ENCODE measurements at regions not wholly inside any gene's neighbourhood (a gene's known extent, or its start where the extent isn't known, plus 50 kb on each side); places are given as distances from the start of the nearest gene placed in this dataset.

DNA sequence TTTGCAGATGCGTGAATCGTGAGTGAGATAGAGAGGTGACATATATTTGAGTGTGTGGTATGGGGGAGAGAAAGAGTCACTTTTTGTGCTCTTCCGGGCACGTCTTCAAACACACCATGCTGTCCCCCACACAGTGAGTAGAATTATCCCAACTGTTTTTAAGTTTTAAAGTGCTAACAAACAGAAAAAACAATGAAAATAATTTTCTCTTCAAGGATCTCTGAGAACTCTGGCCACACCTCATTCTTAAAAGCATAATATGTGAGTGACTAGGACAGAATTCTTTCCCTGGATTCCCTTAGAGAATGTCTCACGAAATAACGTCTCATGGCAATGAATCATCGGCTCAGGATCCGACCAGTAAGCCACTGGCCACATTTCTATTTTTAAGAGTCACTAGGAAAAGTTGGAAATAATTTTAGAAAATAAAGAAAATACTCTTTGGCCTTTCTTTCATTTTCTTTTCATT, 235.7 kb upstream of the ZNF217 start:
- Histone ChIP-seq H3K27me3 (replicated peaks; ENCODE audit: control insufficient read depth, insufficient read depth, low read length, poor library complexity, severe bottlenecking) (no peaks in the 10 kb centered on the region), H3K27ac (ENCODE audit: insufficient read depth, low read length, poor library complexity, severe bottlenecking) (peak overlapping the region; percentile 41), H3K4me1 (ENCODE audit: control insufficient read depth, insufficient read depth, low read length, poor library complexity, severe bottlenecking) (peaks cover 4% of the 10 kb centered on the region), H3K36me3 (ENCODE audit: control insufficient read depth, insufficient read depth, low read length) (no peaks in the 10 kb centered on the region), H3K9me3 (ENCODE audit: control insufficient read depth, low read length) (no peaks in the 10 kb centered on the region), H3K4me3 (ENCODE audit: insufficient read depth, low read depth, low read length, poor library complexity, severe bottlenecking) (peak overlapping the region; percentile 35)
- DNase-seq, result no peak

- no peaks in the 10 kb centered on the region for H3K9me3 ChIP-seq (ENCODE audit: control insufficient read depth, low read length)
- H3K36me3 ChIP-seq (ENCODE audit: control insufficient read depth, insufficient read depth, low read length), result no peaks in the 10 kb centered on the region
- peak overlapping the region; percentile 41 for H3K27ac ChIP-seq (ENCODE audit: insufficient read depth, low read length, poor library complexity, severe bottlenecking)
- H3K4me1 ChIP-seq (ENCODE audit: control insufficient read depth, insufficient read depth, low read length, poor library complexity, severe bottlenecking), result peaks cover 4% of the 10 kb centered on the region
- peak overlapping the region; percentile 35 for H3K4me3 ChIP-seq (ENCODE audit: insufficient read depth, low read depth, low read length, poor library complexity, severe bottlenecking)
- no peaks in the 10 kb centered on the region for H3K27me3 ChIP-seq (replicated peaks; ENCODE audit: control insufficient read depth, insufficient read depth, low read length, poor library complexity, severe bottlenecking)
- no peak for DNase-seq
Measured at GRCh38 chr20:53828682-53829254, 235.1 kb upstream of the ZNF217 start.

DNA sequence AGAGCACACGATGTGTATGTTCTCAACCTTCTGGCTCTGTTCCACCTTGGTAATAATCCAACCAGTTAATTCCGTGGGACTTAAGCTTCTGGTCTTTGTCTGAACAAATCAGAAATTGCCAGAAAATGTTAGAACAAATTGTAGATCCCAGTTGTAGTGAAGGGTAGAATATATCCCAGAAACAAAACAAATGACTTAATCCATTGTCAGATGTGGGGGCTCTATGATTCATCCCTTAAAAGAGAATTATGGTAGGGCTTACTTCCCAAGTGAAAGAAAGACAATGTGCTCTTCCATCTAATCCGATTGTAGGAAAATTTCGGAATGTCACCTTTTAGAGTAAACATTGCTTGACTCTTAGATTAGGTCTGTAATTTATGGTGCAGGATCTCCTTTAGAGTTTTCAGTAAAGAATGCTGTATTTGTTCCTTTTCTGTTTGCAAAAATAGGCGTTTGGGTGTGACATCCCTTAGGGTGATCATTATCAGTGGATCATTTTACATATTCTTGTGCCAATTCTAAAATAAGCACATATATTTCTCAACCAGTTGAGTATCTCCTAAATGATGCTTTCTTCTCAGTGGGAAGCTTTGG, 234.5 kb upstream of the ZNF217 start:
- Histone ChIP-seq H3K4me1 (ENCODE audit: control insufficient read depth, insufficient read depth, low read length, poor library complexity, severe bottlenecking) (peaks cover 4% of the 10 kb centered on the region), H3K4me3 (ENCODE audit: insufficient read depth, low read depth, low read length, poor library complexity, severe bottlenecking) (no peak overlapping the region), H3K9me3 (ENCODE audit: control insufficient read depth, low read length) (no peaks in the 10 kb centered on the region), H3K27me3 (replicated peaks; ENCODE audit: control insufficient read depth, insufficient read depth, low read length, poor library complexity, severe bottlenecking) (no peaks in the 10 kb centered on the region), H3K27ac (ENCODE audit: insufficient read depth, low read length, poor library complexity, severe bottlenecking) (no peak overlapping the region), H3K36me3 (ENCODE audit: control insufficient read depth, insufficient read depth, low read length) (no peaks in the 10 kb centered on the region)
- DNase-seq, result no peak

DNA sequence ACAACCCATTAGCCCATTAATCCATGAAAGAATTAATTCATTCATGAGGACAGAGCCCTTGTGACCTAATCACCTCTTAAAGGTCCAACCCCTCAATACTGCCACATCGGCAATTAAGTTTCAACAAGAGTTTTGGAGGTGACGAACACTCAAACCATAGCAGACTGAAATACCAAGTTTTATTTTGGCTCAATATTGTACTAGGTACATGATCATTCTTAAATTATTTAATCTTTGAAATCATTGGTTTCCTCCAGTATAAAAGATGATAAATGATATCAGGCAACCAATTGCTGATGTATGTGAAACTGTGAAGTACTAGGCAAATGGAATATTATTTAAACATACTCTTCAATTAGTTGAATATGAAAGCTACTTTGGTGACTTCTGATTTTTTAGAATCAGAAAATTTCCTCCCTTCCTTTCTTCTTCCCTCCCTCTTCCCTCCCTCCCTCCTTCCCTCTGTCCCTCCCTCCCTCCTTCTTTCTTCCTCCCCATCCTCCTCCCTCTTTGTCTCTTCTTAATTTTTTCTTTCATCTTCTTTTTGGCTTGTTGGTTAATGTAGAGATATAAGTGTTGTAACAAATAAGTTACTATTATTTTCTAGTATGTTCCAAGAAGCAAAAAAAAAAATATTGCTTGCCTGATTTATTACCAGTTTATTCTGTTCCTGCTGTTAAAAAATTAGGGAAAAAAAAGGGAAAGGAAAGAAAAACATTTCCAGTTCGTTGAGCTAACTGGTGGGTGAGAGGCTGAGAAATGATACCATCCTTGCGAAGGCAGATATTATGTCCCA, 233.9 kb upstream of the ZNF217 start:
- Histone ChIP-seq H3K36me3 (ENCODE audit: control insufficient read depth, insufficient read depth, low read length) (no peaks in the 10 kb centered on the region), H3K9me3 (ENCODE audit: control insufficient read depth, low read length) (no peaks in the 10 kb centered on the region), H3K4me3 (ENCODE audit: insufficient read depth, low read depth, low read length, poor library complexity, severe bottlenecking) (no peak overlapping the region), H3K27ac (ENCODE audit: insufficient read depth, low read length, poor library complexity, severe bottlenecking) (no peak overlapping the region), H3K27me3 (replicated peaks; ENCODE audit: control insufficient read depth, insufficient read depth, low read length, poor library complexity, severe bottlenecking) (no peaks in the 10 kb centered on the region), H3K4me1 (ENCODE audit: control insufficient read depth, insufficient read depth, low read length, poor library complexity, severe bottlenecking) (peaks cover 4% of the 10 kb centered on the region)
- no peak for DNase-seq

DNA sequence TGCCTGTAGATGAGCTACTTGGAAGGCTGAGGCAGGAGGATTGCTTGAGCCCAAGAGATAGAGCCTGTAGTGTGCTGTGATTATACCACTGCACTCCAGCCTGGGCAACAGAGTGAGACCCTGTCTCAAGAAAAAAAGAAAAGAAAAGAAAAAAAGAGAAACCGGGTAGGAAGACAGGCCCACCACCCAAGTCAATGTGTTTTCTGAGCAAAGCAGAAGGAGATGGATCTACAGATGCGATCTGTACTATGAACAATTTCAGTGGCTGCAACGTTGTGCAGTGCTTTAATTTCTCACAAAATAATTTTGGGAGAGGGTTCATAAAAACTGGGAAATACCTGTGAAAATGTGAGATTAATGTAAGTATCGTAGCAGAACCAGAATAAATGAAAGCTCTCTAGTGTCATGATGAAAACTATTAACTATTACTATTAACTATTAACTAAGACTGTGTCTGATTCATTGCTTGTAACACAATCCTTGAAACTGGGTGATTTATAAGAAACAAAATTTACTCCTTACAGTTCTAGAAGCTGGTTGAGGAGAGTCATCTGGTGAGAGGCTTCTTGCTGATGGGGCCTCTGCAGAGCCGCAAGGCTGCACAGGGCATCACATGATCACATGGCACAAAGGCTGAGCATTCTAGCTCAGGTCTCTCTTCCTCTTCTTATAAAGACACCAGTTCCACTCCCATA, 233.1 kb upstream of the ZNF217 start:
- no peaks in the 10 kb centered on the region for H3K9me3 ChIP-seq (ENCODE audit: control insufficient read depth, low read length)
- H3K4me3 ChIP-seq (ENCODE audit: insufficient read depth, low read depth, low read length, poor library complexity, severe bottlenecking), result no peak overlapping the region
- H3K27me3 ChIP-seq (replicated peaks; ENCODE audit: control insufficient read depth, insufficient read depth, low read length, poor library complexity, severe bottlenecking), result no peaks in the 10 kb centered on the region
- no peaks in the 10 kb centered on the region for H3K36me3 ChIP-seq (ENCODE audit: control insufficient read depth, insufficient read depth, low read length)
- peaks cover 4% of the 10 kb centered on the region for H3K4me1 ChIP-seq (ENCODE audit: control insufficient read depth, insufficient read depth, low read length, poor library complexity, severe bottlenecking)
- no peak overlapping the region for H3K27ac ChIP-seq (ENCODE audit: insufficient read depth, low read length, poor library complexity, severe bottlenecking)
- DNase-seq, result no peak

GRCh38 chr20:53826090-53826489, 232.5 kb upstream of the ZNF217 start:
- DNase-seq, result no peak
- no peak overlapping the region for H3K4me3 ChIP-seq (ENCODE audit: insufficient read depth, low read depth, low read length, poor library complexity, severe bottlenecking)

GRCh38 chr20:53825282-53825681, 231.6 kb upstream of the ZNF217 start:
- Histone ChIP-seq H3K4me3 (ENCODE audit: insufficient read depth, low read depth, low read length, poor library complexity, severe bottlenecking) (no peak overlapping the region), H3K9me3 (ENCODE audit: control insufficient read depth, low read length) (no peaks in the 10 kb centered on the region), H3K27me3 (replicated peaks; ENCODE audit: control insufficient read depth, insufficient read depth, low read length, poor library complexity, severe bottlenecking) (no peaks in the 10 kb centered on the region), H3K4me1 (ENCODE audit: control insufficient read depth, insufficient read depth, low read length, poor library complexity, severe bottlenecking) (peaks cover 4% of the 10 kb centered on the region), H3K36me3 (ENCODE audit: control insufficient read depth, insufficient read depth, low read length) (no peaks in the 10 kb centered on the region), H3K27ac (ENCODE audit: insufficient read depth, low read length, poor library complexity, severe bottlenecking) (no peak overlapping the region)
- no peak for DNase-seq

More at GRCh38 chr20:53826090-53826489, 232.5 kb upstream of the ZNF217 start:
- no peaks in the 10 kb centered on the region for H3K36me3 ChIP-seq (ENCODE audit: control insufficient read depth, insufficient read depth, low read length)
- no peaks in the 10 kb centered on the region for H3K9me3 ChIP-seq (ENCODE audit: control insufficient read depth, low read length)
- no peaks in the 10 kb centered on the region for H3K27me3 ChIP-seq (replicated peaks; ENCODE audit: control insufficient read depth, insufficient read depth, low read length, poor library complexity, severe bottlenecking)
- no peak overlapping the region for H3K27ac ChIP-seq (ENCODE audit: insufficient read depth, low read length, poor library complexity, severe bottlenecking)
- peaks cover 4% of the 10 kb centered on the region for H3K4me1 ChIP-seq (ENCODE audit: control insufficient read depth, insufficient read depth, low read length, poor library complexity, severe bottlenecking)

GRCh38 chr20:53824779-53825178, 231.1 kb upstream of the ZNF217 start:
- Histone ChIP-seq H3K4me3 (ENCODE audit: insufficient read depth, low read depth, low read length, poor library complexity, severe bottlenecking) (no peak overlapping the region), H3K9me3 (ENCODE audit: control insufficient read depth, low read length) (no peaks in the 10 kb centered on the region), H3K36me3 (ENCODE audit: control insufficient read depth, insufficient read depth, low read length) (no peaks in the 10 kb centered on the region), H3K27me3 (replicated peaks; ENCODE audit: control insufficient read depth, insufficient read depth, low read length, poor library complexity, severe bottlenecking) (no peaks in the 10 kb centered on the region), H3K4me1 (ENCODE audit: control insufficient read depth, insufficient read depth, low read length, poor library complexity, severe bottlenecking) (peaks cover 4% of the 10 kb centered on the region), H3K27ac (ENCODE audit: insufficient read depth, low read length, poor library complexity, severe bottlenecking) (no peak overlapping the region)
- DNase-seq, result no peak

DNA sequence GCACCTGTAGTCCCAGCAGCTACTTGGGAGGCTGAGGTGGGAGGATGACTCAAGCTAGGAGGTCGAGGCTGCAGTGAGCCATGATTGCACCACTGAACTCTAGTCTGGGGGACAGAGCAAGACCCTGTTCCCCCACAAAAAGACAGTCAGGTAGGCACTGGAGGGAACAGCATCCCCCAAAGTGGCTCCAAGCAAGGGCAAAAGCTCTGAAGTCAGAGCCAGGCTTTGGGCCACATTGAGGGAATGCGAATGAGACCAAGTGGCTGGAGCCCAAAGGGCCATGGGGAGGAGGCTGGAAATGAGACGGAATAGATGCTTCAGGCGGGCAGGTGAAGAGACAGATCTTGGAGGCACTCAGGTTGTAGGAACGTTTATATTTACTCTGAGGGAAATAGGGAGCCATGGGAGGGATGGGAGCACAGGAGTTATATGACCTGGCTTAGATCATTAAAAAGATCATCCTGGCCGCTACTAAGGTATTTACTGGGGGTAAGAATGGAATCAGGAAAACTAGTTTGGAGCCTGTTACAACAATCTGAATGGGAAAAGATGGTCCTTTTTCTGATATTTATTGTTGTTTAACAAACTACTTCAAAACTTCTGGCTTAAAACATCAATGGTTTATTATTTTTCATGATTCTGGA, 229.6 kb upstream of the ZNF217 start:
- H3K36me3 ChIP-seq (ENCODE audit: control insufficient read depth, insufficient read depth, low read length), result no peaks in the 10 kb centered on the region
- no peaks in the 10 kb centered on the region for H3K27me3 ChIP-seq (replicated peaks; ENCODE audit: control insufficient read depth, insufficient read depth, low read length, poor library complexity, severe bottlenecking)
- peaks cover 3% of the 10 kb centered on the region for H3K4me1 ChIP-seq (ENCODE audit: control insufficient read depth, insufficient read depth, low read length, poor library complexity, severe bottlenecking)
- no peak overlapping the region for H3K4me3 ChIP-seq (ENCODE audit: insufficient read depth, low read depth, low read length, poor library complexity, severe bottlenecking)
- no peaks in the 10 kb centered on the region for H3K9me3 ChIP-seq (ENCODE audit: control insufficient read depth, low read length)
- no peak for DNase-seq
- no peak overlapping the region for H3K27ac ChIP-seq (ENCODE audit: insufficient read depth, low read length, poor library complexity, severe bottlenecking)
